ENCODE measurements at regions not wholly inside any gene's neighbourhood (a gene's known extent, or its start where the extent isn't known, plus 50 kb on each side); places are given as distances from the start of the nearest gene placed in this dataset.
"Not testable (repeated sequence)": the region's sequence is repeated elsewhere in the genome, so short reads cannot be mapped to it uniquely, and the experiment has no call there.

DNA sequence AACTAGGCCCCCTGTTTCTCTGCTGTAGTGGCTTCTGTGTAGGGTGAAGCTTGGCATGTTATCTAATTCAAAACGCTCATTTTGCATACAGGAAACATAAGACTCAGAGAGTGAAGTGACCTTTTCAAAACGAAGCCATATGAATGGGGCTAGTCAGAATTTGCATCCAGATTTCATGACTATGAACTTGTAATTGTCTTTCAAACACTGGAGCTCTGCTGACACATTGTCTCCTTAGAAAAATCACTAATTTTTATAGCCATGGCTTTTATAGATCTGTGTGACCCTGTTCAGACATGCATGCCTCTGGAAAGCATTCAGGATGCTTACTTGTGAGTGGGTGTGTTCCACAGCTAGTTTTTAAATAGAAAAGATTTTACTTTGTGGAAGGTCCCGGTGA, 444.3 kb upstream of the GCFC2 start:
- no peak overlapping the region for H3K4me3 ChIP-seq (ENCODE audit: insufficient read length, low read depth)

GRCh38 chr2:76149846-76150245, 439.1 kb upstream of the GCFC2 start:
- Histone ChIP-seq H3K4me3 (ENCODE audit: insufficient read length, low read depth) (no peak overlapping the region), H3K36me3 (ENCODE audit: insufficient read depth, insufficient read length, low read length) (no peaks in the 10 kb centered on the region)

More for the DNA sequence above, 444.3 kb upstream of the GCFC2 start:
- TF ChIP-seq YY1 (IDR thresholded peaks at IDR 0.05; ENCODE audit: insufficient read depth, insufficient read length) (no peak), ZNF274 (IDR thresholded peaks at IDR 0.05; ENCODE audit: low read depth, low read length) (no peak), SUZ12 (IDR thresholded peaks at IDR 0.05; ENCODE audit: extremely low read depth, insufficient read depth, insufficient read length) (no peak)
- Histone ChIP-seq H3K36me3 (ENCODE audit: insufficient read depth, insufficient read length, low read length) (no peaks in the 10 kb centered on the region), H3K4me1 (ENCODE audit: insufficient read depth, insufficient read length) (no peaks in the 10 kb centered on the region), H3K9ac (ENCODE audit: insufficient read length, low read depth) (no peak overlapping the region), H3K27me3 (ENCODE audit: insufficient read depth, insufficient read length) (no peaks in the 10 kb centered on the region), H3K9me3 (ENCODE audit: insufficient read depth, low read length) (no peaks in the 10 kb centered on the region)
- DNase-seq (ENCODE audit: low read depth, low spot score) = no peak

GRCh38 chr2:76139303-76139702, 428.6 kb upstream of the GCFC2 start:
- not testable (repeated sequence) for H3K4me3 ChIP-seq (ENCODE audit: insufficient read length, low read depth); H3K27me3 ChIP-seq (ENCODE audit: insufficient read depth, insufficient read length); H3K36me3 ChIP-seq (ENCODE audit: insufficient read depth, insufficient read length, low read length); H3K9me3 ChIP-seq (ENCODE audit: insufficient read depth, low read length); DNase-seq (ENCODE audit: low read depth, low spot score); H3K4me1 ChIP-seq (ENCODE audit: insufficient read depth, insufficient read length); H3K9ac ChIP-seq (ENCODE audit: insufficient read length, low read depth)

More at GRCh38 chr2:76149846-76150245, 439.1 kb upstream of the GCFC2 start:
- TF ChIP-seq ZNF274 (IDR thresholded peaks at IDR 0.05; ENCODE audit: low read depth, low read length) (no peak), YY1 (IDR thresholded peaks at IDR 0.05; ENCODE audit: insufficient read depth, insufficient read length) (no peak), SUZ12 (IDR thresholded peaks at IDR 0.05; ENCODE audit: extremely low read depth, insufficient read depth, insufficient read length) (no peak)
- DNase-seq (ENCODE audit: low read depth, low spot score) = no peak
- no peaks in the 10 kb centered on the region for H3K27me3 ChIP-seq (ENCODE audit: insufficient read depth, insufficient read length)
- no peaks in the 10 kb centered on the region for H3K9me3 ChIP-seq (ENCODE audit: insufficient read depth, low read length)
- no peaks in the 10 kb centered on the region for H3K4me1 ChIP-seq (ENCODE audit: insufficient read depth, insufficient read length)
- no peak overlapping the region for H3K9ac ChIP-seq (ENCODE audit: insufficient read length, low read depth)

DNA sequence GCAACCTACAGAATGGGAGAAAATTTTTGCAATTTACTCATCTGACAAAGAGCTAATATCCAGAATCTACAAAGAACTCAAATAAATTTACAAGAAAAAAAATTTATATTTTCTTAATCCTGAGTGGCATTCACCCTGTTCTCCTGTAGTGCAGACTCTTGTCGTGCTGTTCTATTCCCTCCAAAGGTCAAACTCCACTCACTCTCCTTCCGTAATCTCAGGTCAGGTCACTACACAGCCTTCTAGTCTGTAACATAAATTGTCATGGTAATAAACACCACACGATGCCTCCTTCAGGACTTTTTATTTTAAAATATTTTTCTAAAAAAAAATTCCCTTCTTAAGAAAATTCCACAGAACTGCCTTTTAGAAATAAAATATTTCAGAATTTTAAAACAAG, 417.9 kb upstream of the GCFC2 start:
- no peaks in the 10 kb centered on the region for H3K4me1 ChIP-seq (ENCODE audit: insufficient read depth, insufficient read length)
- no peaks in the 10 kb centered on the region for H3K27me3 ChIP-seq (ENCODE audit: insufficient read depth, insufficient read length)
- DNase-seq (ENCODE audit: low read depth, low spot score) = no peak
- H3K36me3 ChIP-seq (ENCODE audit: insufficient read depth, insufficient read length, low read length) = no peaks in the 10 kb centered on the region
- no peak for TF ChIP-seq SUZ12 (IDR thresholded peaks at IDR 0.05; ENCODE audit: extremely low read depth, insufficient read depth, insufficient read length)
- TF ChIP-seq YY1 (IDR thresholded peaks at IDR 0.05; ENCODE audit: insufficient read depth, insufficient read length) = no peak
- TF ChIP-seq ZNF274 (IDR thresholded peaks at IDR 0.05; ENCODE audit: low read depth, low read length) = no peak
- no peak overlapping the region for H3K4me3 ChIP-seq (ENCODE audit: insufficient read length, low read depth)
- no peak overlapping the region for H3K9ac ChIP-seq (ENCODE audit: insufficient read length, low read depth)
- no peaks in the 10 kb centered on the region for H3K9me3 ChIP-seq (ENCODE audit: insufficient read depth, low read length)

GRCh38 chr2:76120176-76120575, 409.5 kb upstream of the GCFC2 start:
- no peak overlapping the region for H3K9ac ChIP-seq (ENCODE audit: insufficient read length, low read depth)
- H3K36me3 ChIP-seq (ENCODE audit: insufficient read depth, insufficient read length, low read length) = no peaks in the 10 kb centered on the region
- H3K4me1 ChIP-seq (ENCODE audit: insufficient read depth, insufficient read length) = no peaks in the 10 kb centered on the region
- no peaks in the 10 kb centered on the region for H3K27me3 ChIP-seq (ENCODE audit: insufficient read depth, insufficient read length)
- no peak overlapping the region for H3K4me3 ChIP-seq (ENCODE audit: insufficient read length, low read depth)
- no peaks in the 10 kb centered on the region for H3K9me3 ChIP-seq (ENCODE audit: insufficient read depth, low read length)
- no peak for DNase-seq (ENCODE audit: low read depth, low spot score)
- no peak for TF ChIP-seq SUZ12 (IDR thresholded peaks at IDR 0.05; ENCODE audit: extremely low read depth, insufficient read depth, insufficient read length)
- no peak for TF ChIP-seq ZNF274 (IDR thresholded peaks at IDR 0.05; ENCODE audit: low read depth, low read length)
- no peak for TF ChIP-seq YY1 (IDR thresholded peaks at IDR 0.05; ENCODE audit: insufficient read depth, insufficient read length)

- no peak for TF ChIP-seq YY1 (IDR thresholded peaks at IDR 0.05; ENCODE audit: insufficient read depth, insufficient read length)
- TF ChIP-seq SUZ12 (IDR thresholded peaks at IDR 0.05; ENCODE audit: extremely low read depth, insufficient read depth, insufficient read length) = no peak
- no peak for TF ChIP-seq ZNF274 (IDR thresholded peaks at IDR 0.05; ENCODE audit: low read depth, low read length)
- no peaks in the 10 kb centered on the region for H3K36me3 ChIP-seq (ENCODE audit: insufficient read depth, insufficient read length, low read length)
- H3K9ac ChIP-seq (ENCODE audit: insufficient read length, low read depth) = no peak overlapping the region
- no peak for DNase-seq (ENCODE audit: low read depth, low spot score)
- no peaks in the 10 kb centered on the region for H3K4me1 ChIP-seq (ENCODE audit: insufficient read depth, insufficient read length)
- H3K4me3 ChIP-seq (ENCODE audit: insufficient read length, low read depth) = no peak overlapping the region
- no peaks in the 10 kb centered on the region for H3K9me3 ChIP-seq (ENCODE audit: insufficient read depth, low read length)
- no peaks in the 10 kb centered on the region for H3K27me3 ChIP-seq (ENCODE audit: insufficient read depth, insufficient read length)
Observed at GRCh38 chr2:76089683-76090082, 379.0 kb upstream of the GCFC2 start.

GRCh38 chr2:76083248-76083647, 372.5 kb upstream of the GCFC2 start:
- H3K4me3 ChIP-seq (ENCODE audit: insufficient read length, low read depth) = no peak overlapping the region
- H3K9me3 ChIP-seq (ENCODE audit: insufficient read depth, low read length) = no peaks in the 10 kb centered on the region
- TF ChIP-seq YY1 (IDR thresholded peaks at IDR 0.05; ENCODE audit: insufficient read depth, insufficient read length) = no peak
- TF ChIP-seq SUZ12 (IDR thresholded peaks at IDR 0.05; ENCODE audit: extremely low read depth, insufficient read depth, insufficient read length) = no peak
- no peak for TF ChIP-seq ZNF274 (IDR thresholded peaks at IDR 0.05; ENCODE audit: low read depth, low read length)
- H3K27me3 ChIP-seq (ENCODE audit: insufficient read depth, insufficient read length) = no peaks in the 10 kb centered on the region
- no peak for DNase-seq (ENCODE audit: low read depth, low spot score)
- no peaks in the 10 kb centered on the region for H3K4me1 ChIP-seq (ENCODE audit: insufficient read depth, insufficient read length)
- no peak overlapping the region for H3K9ac ChIP-seq (ENCODE audit: insufficient read length, low read depth)
- no peaks in the 10 kb centered on the region for H3K36me3 ChIP-seq (ENCODE audit: insufficient read depth, insufficient read length, low read length)

DNA sequence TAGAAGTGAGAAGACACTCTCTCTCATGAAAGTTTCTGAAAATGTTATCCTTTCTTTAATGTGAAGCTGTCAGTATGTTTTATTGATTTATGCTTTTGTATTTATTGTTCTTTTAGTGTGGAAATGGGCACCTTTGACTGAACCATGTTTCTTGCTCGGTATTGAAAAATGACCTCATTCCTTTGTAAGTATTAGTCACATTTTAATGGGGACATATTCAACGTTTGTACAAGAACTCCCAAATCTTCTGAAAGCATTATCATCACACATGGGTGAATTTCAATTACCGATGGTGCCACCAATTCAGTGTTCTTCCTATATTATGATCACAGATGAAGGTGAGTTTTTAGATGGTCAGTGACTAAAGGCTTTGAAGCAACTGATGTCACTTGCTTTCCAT, 371.8 kb upstream of the GCFC2 start:
- DNase-seq (ENCODE audit: low read depth, low spot score) = no peak
- no peak overlapping the region for H3K9ac ChIP-seq (ENCODE audit: insufficient read length, low read depth)
- no peak overlapping the region for H3K4me3 ChIP-seq (ENCODE audit: insufficient read length, low read depth)
- no peaks in the 10 kb centered on the region for H3K9me3 ChIP-seq (ENCODE audit: insufficient read depth, low read length)
- no peaks in the 10 kb centered on the region for H3K27me3 ChIP-seq (ENCODE audit: insufficient read depth, insufficient read length)
- TF ChIP-seq YY1 (IDR thresholded peaks at IDR 0.05; ENCODE audit: insufficient read depth, insufficient read length) (no peak), ZNF274 (IDR thresholded peaks at IDR 0.05; ENCODE audit: low read depth, low read length) (no peak), SUZ12 (IDR thresholded peaks at IDR 0.05; ENCODE audit: extremely low read depth, insufficient read depth, insufficient read length) (no peak)
- no peaks in the 10 kb centered on the region for H3K4me1 ChIP-seq (ENCODE audit: insufficient read depth, insufficient read length)
- H3K36me3 ChIP-seq (ENCODE audit: insufficient read depth, insufficient read length, low read length) = no peaks in the 10 kb centered on the region

Measured in NT2/D1 (cell line).